K562 (cell line): ENCODE measurements at regions not wholly inside any gene's neighbourhood (a gene's known extent, or its start where the extent isn't known, plus 50 kb on each side); places are given as distances from the start of the nearest gene placed in this dataset.

ENCODE experiments used
- ATAC-seq: fragments of 200-7000 bp; cut with Tn5 transposase; 3 replicates; pipeline ENCODE4 v1.9.1; 2020; ENCODE audit warnings: moderate library complexity
- BruUV-seq: library from RNA; stranded (reverse); fragments of 400-500 nt; replicated peaks from 2 replicates; lab custom pipeline; 2021; lab: Mats Ljungman, UMichigan
- CTCF ChIA-PET: fragments of 300-600 bp; formaldehyde crosslinking; extraction: SDS; loops from one replicate; lab custom pipeline; 2021; ENCODE audit warnings: low intra/inter-chr PET ratio; lab: Yijun Ruan, JAX
- POLR2A ChIA-PET: fragments of 300-600, 350-650 bp; sonication (Branson Sonifier 250); formaldehyde crosslinking; extraction: SDS; loops from one replicate; lab custom pipeline; 2021; ENCODE audit warnings: antibody characterized with exemption, inconsistent platforms; lab: Yijun Ruan, JAX
- DNase-seq, 4 experiments: peaks; one replicate each; pipeline versions ENCODE4 v3.0.0 to v3.0.0-alpha.2; 2011 to 2018; ENCODE audit warnings: low spot score in 3 of 4, mixed read lengths in 3 of 4; ENCODE audit errors: extremely low read depth in 1 of 4
- FAIRE-seq: peaks from 2 replicates; lab custom pipeline; 2011; peaks lifted over from hg19 to GRCh38; lab: Jason Lieb, UNC
- H2AFZ ChIP-seq: 2 replicates; pipeline ENCODE4 v1.6.0; 2011; ENCODE audit warnings: low read depth, low read length, control low read depth, inconsistent platforms
- H3K27ac ChIP-seq: fragments of 200-600 bp; 3 replicates; pipeline ENCODE4 v1.8.0; 2011; ENCODE audit warnings: low read depth, mild to moderate bottlenecking, control low read depth, inconsistent platforms, low read length, moderate library complexity, mixed read lengths; ENCODE audit errors: extremely low read depth
- H3K27me3 ChIP-seq, 2 experiments: fragments of 300-600 bp in 1 of 2; 2 replicates in 1 of 2; 3 replicates in 1 of 2; pipeline versions ENCODE4 v1.6.0 to v1.8.0; 2011; ENCODE audit warnings: inconsistent platforms in 2 of 2, low read length in 2 of 2, mild to moderate bottlenecking in 1 of 2, mixed read lengths in 1 of 2, moderate library complexity in 1 of 2; ENCODE audit not compliant: control insufficient read depth in 2 of 2, insufficient read depth in 2 of 2
- H3K36me3 ChIP-seq: fragments of 300-600 bp; 3 replicates; pipeline ENCODE4 v1.8.0; 2011; ENCODE audit warnings: mild to moderate bottlenecking, low read length, inconsistent platforms; ENCODE audit not compliant: control insufficient read depth, insufficient read depth
- H3K4me1 ChIP-seq, 2 experiments: fragments of 200-600 bp in 1 of 2; replicated peaks in 1 of 2; 2 replicates in 1 of 2; 3 replicates in 1 of 2; pipeline versions ENCODE4 v1.5.1 to v1.8.0; 2011; ENCODE audit warnings: inconsistent platforms in 2 of 2, low read length in 2 of 2, mild to moderate bottlenecking in 1 of 2, mixed read lengths in 1 of 2, moderate library complexity in 1 of 2; ENCODE audit not compliant: control insufficient read depth in 2 of 2, insufficient read depth in 2 of 2
- H3K4me2 ChIP-seq: 2 replicates; pipeline ENCODE4 v1.6.1; 2011; ENCODE audit warnings: low read length, control low read depth, inconsistent platforms, mixed read lengths; ENCODE audit not compliant: insufficient read depth
- H3K4me3 ChIP-seq: fragments of 200-600 bp; sonication (generic), shearing (Covaris generic); 2 replicates; pipeline ENCODE4 v1.5.1; 2016; ENCODE audit warnings: control low read depth, inconsistent platforms
- H3K79me2 ChIP-seq: fragments of 200-600 bp; 3 replicates; pipeline ENCODE4 v1.8.0; 2011; ENCODE audit warnings: low read length, inconsistent platforms; ENCODE audit not compliant: control insufficient read depth, insufficient read depth
- H3K9ac ChIP-seq, 2 experiments: 2 replicates each; pipeline versions ENCODE4 v1.6.0 to v1.6.1; 2011; ENCODE audit warnings: low read depth in 2 of 2, low read length in 2 of 2, control low read depth in 1 of 2, inconsistent platforms in 1 of 2, mild to moderate bottlenecking in 1 of 2, mixed read lengths in 1 of 2; ENCODE audit not compliant: insufficient read depth in 1 of 2
- H3K9me1 ChIP-seq: one replicate; pipeline ENCODE4 v1.6.0; 2011; ENCODE audit warnings: inconsistent platforms, mild to moderate bottlenecking, low read length, moderate library complexity; ENCODE audit not compliant: control insufficient read depth, insufficient read depth
- H3K9me3 ChIP-seq: replicated peaks from 2 replicates; pipeline ENCODE4 v1.5.1; 2011; ENCODE audit warnings: low read depth, low read length, inconsistent platforms; ENCODE audit not compliant: control insufficient read depth, insufficient read depth
- H4K20me1 ChIP-seq: replicated peaks from 2 replicates; pipeline ENCODE4 v1.6.1; 2011; ENCODE audit warnings: low read length, inconsistent platforms, mixed read lengths; ENCODE audit not compliant: control insufficient read depth, insufficient read depth
- ATF2 ChIP-seq: sonication (generic); formaldehyde crosslinking; IDR thresholded peaks from 2 replicates; pipeline ENCODE4 v1.8.1; 2022; ENCODE audit warnings: missing genetic modification reagents
- KDM4B ChIP-seq, 2 experiments: fragments of 450-650 bp in 1 of 2; sonication (generic) in 1 of 2; IDR thresholded peaks; 2 replicates each; pipeline ENCODE4 v1.6.1; 2016 to 2017; ENCODE audit warnings: borderline replicate concordance in 2 of 2, antibody characterized with exemption in 1 of 2, low read depth in 1 of 2, mild to moderate bottlenecking in 1 of 2
- MTA1 ChIP-seq: fragments of 450-650 bp; IDR thresholded peaks from 2 replicates; pipeline ENCODE4 v1.6.1; 2017; ENCODE audit warnings: borderline replicate concordance
- NR2C2 ChIP-seq, 2 experiments: fragments of 200-800 bp in 1 of 2; sonication (Bioruptor generic) in 1 of 2; sonication (generic) in 1 of 2; formaldehyde crosslinking in 1 of 2; IDR thresholded peaks; 2 replicates each; pipeline versions ENCODE4 v1.6.1 to v1.8.0; 2016 to 2022; ENCODE audit warnings: mild to moderate bottlenecking in 1 of 2, missing compliant biosample characterization in 1 of 2, missing genetic modification characterization in 1 of 2, missing genetic modification reagents in 1 of 2
- SMARCB1 ChIP-seq: IDR thresholded peaks from 2 replicates; pipeline ENCODE4 v1.6.1; 2011; ENCODE audit warnings: improper control_type of control experiment, low read depth; ENCODE audit not compliant: insufficient read length
- THAP12 ChIP-seq: fragments of 250-450 bp; sonication (Bioruptor Pico); IDR thresholded peaks from 2 replicates; pipeline ENCODE4 v1.9.0; 2021; ENCODE audit warnings: mild to moderate bottlenecking, inconsistent platforms
- WGBS: fragments of 100-300 bp; shearing (Covaris generic); methylation state at CpG from one replicate; pipeline ENCODE4 v1.1.6; 2016; ENCODE audit warnings: low coverage, mixed read lengths; ENCODE audit not compliant: insufficient coverage; ENCODE audit errors: missing lambda C conversion rate; 5-methylcytosine and 5-hydroxymethylcytosine counted together
- in situ Hi-C: fragments of 300-500 bp; cut with MboI; formaldehyde crosslinking; loops from 4 replicates; pipeline ENCODE4 v1.15.0; 2018; ENCODE audit warnings: inconsistent platforms, mixed read lengths
- intact Hi-C: fragments of 100-400 bp; cut with micrococcal nuclease; formaldehyde crosslinking; loops from 2 replicates; pipeline ENCODE4 v1.14.2; 2022
- TF ChIP-seq, protein P1 (sequence below): sonication (generic); formaldehyde crosslinking; IDR thresholded peaks from 2 replicates; pipeline ENCODE4 v1.8.0; 2022; ENCODE audit warnings: mild to moderate bottlenecking, low read depth, missing genetic modification reagents

GRCh38 chr9:1951446-1951845 is 63.7 kb upstream of the SMARCA2 start:
- H3K4me2 ChIP-seq: no peak overlapping the region
- BruUV-seq: no TSS peak
- H3K36me3 ChIP-seq: no peaks in the 10 kb centered on the region
- WGBS: 0% methylated on average over 1 of the region's 2 CpGs
- in situ Hi-C loops (no loop called here), intact Hi-C loops (no loop called here)
- ChIA-PET CTCF (no interaction called here), POLR2A (interaction anchor here (0.6 kb wide), 1 partner anchor 9 kb away, joined by 4 read pairs; no protein-coding TSS in a partner anchor)
- no peak overlapping the region for H2AFZ ChIP-seq
- TF ChIP-seq MTA1 (no peak), ATF2 (CRISPR knock-in tag) (no peak), THAP12 (CRISPR knock-in tag) (no peak), KDM4B (IDR thresholded peaks at IDR 0.05; ENCODE audit: borderline replicate concordance in 2 of 2, low read depth in 1 of 2) (no peak), NR2C2 (CRISPR knock-in tag; IDR thresholded peaks at IDR 0.05) (no peak), NR2C2 (tag; IDR thresholded peaks at IDR 0.05) (no peak), SMARCB1 (no peak)
- TF ChIP-seq, protein P1, sequence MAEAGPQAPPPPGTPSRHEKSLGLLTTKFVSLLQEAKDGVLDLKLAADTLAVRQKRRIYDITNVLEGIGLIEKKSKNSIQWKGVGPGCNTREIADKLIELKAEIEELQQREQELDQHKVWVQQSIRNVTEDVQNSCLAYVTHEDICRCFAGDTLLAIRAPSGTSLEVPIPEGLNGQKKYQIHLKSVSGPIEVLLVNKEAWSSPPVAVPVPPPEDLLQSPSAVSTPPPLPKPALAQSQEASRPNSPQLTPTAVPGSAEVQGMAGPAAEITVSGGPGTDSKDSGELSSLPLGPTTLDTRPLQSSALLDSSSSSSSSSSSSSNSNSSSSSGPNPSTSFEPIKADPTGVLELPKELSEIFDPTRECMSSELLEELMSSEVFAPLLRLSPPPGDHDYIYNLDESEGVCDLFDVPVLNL (CRISPR knock-in tag): no peak
- H3K9ac ChIP-seq: no peak overlapping the region
- no peak for DNase-seq
- H3K9me3 ChIP-seq: no peaks in the 10 kb centered on the region
- no peaks in the 10 kb centered on the region for H3K4me1 ChIP-seq
- no peaks in the 10 kb centered on the region for H3K27me3 ChIP-seq
- no peak overlapping the region for H3K4me3 ChIP-seq
- no peak for FAIRE-seq
- H3K9me1 ChIP-seq: no peaks in the 10 kb centered on the region
- no peaks in the 10 kb centered on the region for H3K79me2 ChIP-seq
- H3K27ac ChIP-seq: no peak overlapping the region
- H4K20me1 ChIP-seq: no peaks in the 10 kb centered on the region
- no peak for ATAC-seq
